H1 (cell line): ENCODE measurements at regions not wholly inside any gene's neighbourhood (a gene's known extent, or its start where the extent isn't known, plus 50 kb on each side); places are given as distances from the start of the nearest gene placed in this dataset.

Experiments used
- BRCA1 ChIP-seq: IDR thresholded peaks from 2 replicates; pipeline ENCODE4 v1.6.1; 2012; ENCODE audit warnings: low read depth, low read length, improper control_type of control experiment
- CHD7 ChIP-seq: fragments of 300-600 bp; sonication (generic); IDR thresholded peaks from 2 replicates; pipeline ENCODE4 v1.7.1; 2012; ENCODE audit warnings: low read length, moderate library complexity, mild to moderate bottlenecking, inconsistent platforms; ENCODE audit not compliant: insufficient replicate concordance
- EP300 ChIP-seq, 2 experiments: IDR thresholded peaks; 1 replicate in 1 of 2; 2 replicates in 1 of 2; pipeline ENCODE4 v1.6.1; 2011 to 2012; ENCODE audit warnings: low read depth in 2 of 2, low read length in 2 of 2, mild to moderate bottlenecking in 2 of 2, borderline replicate concordance in 1 of 2, inconsistent platforms in 1 of 2, moderate library complexity in 1 of 2
- HDAC2 ChIP-seq, 2 experiments: fragments of 300-600 bp in 1 of 2; sonication (generic) in 1 of 2; IDR thresholded peaks; 2 replicates each; pipeline ENCODE4 v1.6.1; 2011 to 2012; ENCODE audit warnings: low read depth in 2 of 2, low read length in 2 of 2, mild to moderate bottlenecking in 2 of 2, moderate library complexity in 2 of 2, borderline replicate concordance in 1 of 2, inconsistent platforms in 1 of 2
- KDM4A ChIP-seq: IDR thresholded peaks from one replicate; pipeline ENCODE4 v1.7.1; 2012; ENCODE audit warnings: low read depth, mild to moderate bottlenecking, moderate library complexity, low read length, inconsistent platforms; ENCODE audit not compliant: severe bottlenecking
- POLR2A ChIP-seq, 2 experiments: IDR thresholded peaks; 1 replicate in 1 of 2; 2 replicates in 1 of 2; pipeline ENCODE4 v1.6.1; 2011; ENCODE audit warnings: low read depth in 2 of 2, low read length in 2 of 2, mild to moderate bottlenecking in 2 of 2; ENCODE audit errors: control extremely low read depth in 1 of 2
- RAD21 ChIP-seq, 2 experiments: IDR thresholded peaks in 1 of 2; conservative IDR thresholded peaks in 1 of 2; 2 replicates each; pipeline ENCODE4 v1.6.1; 2011; ENCODE audit warnings: low read depth in 2 of 2, low read length in 2 of 2, improper control_type of control experiment in 1 of 2, inconsistent platforms in 1 of 2, mild to moderate bottlenecking in 1 of 2, moderate library complexity in 1 of 2
- RFX5 ChIP-seq: IDR thresholded peaks from 2 replicates; pipeline ENCODE4 v1.6.1; 2011; ENCODE audit warnings: low read depth, low read length, improper control_type of control experiment, borderline replicate concordance
- SIN3A ChIP-seq, 2 experiments: IDR thresholded peaks in 1 of 2; conservative IDR thresholded peaks in 1 of 2; 2 replicates each; pipeline ENCODE4 v1.6.1; 2011 to 2012; ENCODE audit warnings: low read length in 2 of 2, improper control_type of control experiment in 1 of 2, low read depth in 1 of 2, mild to moderate bottlenecking in 1 of 2
- TAF7 ChIP-seq: optimal IDR thresholded peaks from 2 replicates; pipeline ENCODE3; 2011; ENCODE audit warnings: low read depth, mild to moderate bottlenecking, inconsistent platforms, low read length, moderate library complexity, borderline replicate concordance

- TF ChIP-seq CHD7 (no peak), BRCA1 (no peak), EP300 (IDR thresholded peaks at IDR 0.05; ENCODE audit: borderline replicate concordance in 1 of 2, low read depth in 2 of 2, low read length in 2 of 2) (no peak), RAD21 (IDR thresholded peaks at IDR 0.05 in 1 of 2, conservative IDR thresholded peaks at IDR 0.05 in 1 of 2; ENCODE audit: low read depth in 2 of 2, low read length in 2 of 2) (no peak), KDM4A (no peak), TAF7 (no peak), RFX5 (no peak), HDAC2 (IDR thresholded peaks at IDR 0.05; ENCODE audit: borderline replicate concordance in 1 of 2, low read depth in 2 of 2, low read length in 2 of 2) (no peak), POLR2A (IDR thresholded peaks at IDR 0.05; ENCODE audit: control extremely low read depth in 1 of 2, low read depth in 2 of 2, low read length in 2 of 2) (no peak), SIN3A (conservative IDR thresholded peaks at IDR 0.05 in 1 of 2, IDR thresholded peaks at IDR 0.05 in 1 of 2; ENCODE audit: low read depth in 1 of 2, low read length in 2 of 2) (no peak)
These were observed 79.3 kb upstream of the SHANK2 start (continued) for GRCh38 chr11:71331631-71332030.
